GOT3 (cell line): ENCODE measurements at regions not wholly inside any gene's neighbourhood (a gene's known extent, or its start where the extent isn't known, plus 50 kb on each side); places are given as distances from the start of the nearest gene placed in this dataset.

ENCODE experiments used
- DNase-seq: peaks from one replicate; lab custom pipeline; 2025; ENCODE audit warnings: mixed read lengths; lab: John Stamatoyannopoulos, UW

DNA sequence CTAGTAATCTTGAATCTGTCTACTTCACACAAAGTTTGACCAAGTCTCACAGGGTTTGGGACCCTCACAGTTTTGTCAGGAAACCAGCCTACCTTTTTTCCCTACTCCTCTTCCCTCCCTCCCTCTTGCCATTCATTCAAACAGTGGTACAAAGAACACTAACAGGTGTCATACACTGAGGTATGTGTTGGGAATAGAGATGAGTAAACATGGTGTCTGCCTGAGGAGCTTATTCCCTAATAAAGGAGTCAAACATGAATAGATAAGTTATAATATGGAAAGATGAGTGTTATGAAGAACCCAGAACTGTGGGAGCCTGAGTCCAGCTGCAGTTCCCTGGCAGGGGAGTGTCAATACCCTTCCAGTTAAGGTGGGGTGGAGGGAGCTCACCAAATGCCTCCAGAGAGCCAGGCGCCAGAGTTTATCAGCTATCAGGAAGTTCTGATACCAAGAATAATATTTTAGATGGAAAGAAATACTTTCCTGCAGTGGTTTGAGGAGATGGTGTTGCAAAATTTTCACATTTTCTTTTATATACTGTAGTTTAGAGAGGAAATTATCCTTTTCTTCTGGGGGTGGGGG lies 183.4 kb upstream of the NR3C1 start:
- no peak for DNase-seq

DNA sequence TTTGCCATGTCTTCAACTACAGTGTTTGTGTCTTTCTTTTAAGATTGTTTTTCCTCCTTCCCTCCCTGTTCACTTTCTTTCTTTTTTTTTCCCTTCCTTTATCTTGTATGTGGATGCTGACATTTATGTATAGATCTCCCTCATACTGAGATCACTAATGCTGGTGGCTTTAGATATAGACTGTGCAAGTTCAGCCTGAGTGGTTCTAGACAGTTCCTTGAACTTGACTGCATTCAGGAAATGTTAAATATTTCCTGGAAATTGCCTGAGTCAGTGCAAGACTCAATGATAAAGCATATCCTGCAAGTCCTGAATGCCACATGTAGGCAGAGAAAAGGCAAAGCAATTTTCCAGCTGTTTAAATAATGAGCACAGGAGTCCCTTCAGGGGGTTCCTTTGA lies 182.5 kb upstream of the NR3C1 start:
- DNase-seq, result no peak

DNA sequence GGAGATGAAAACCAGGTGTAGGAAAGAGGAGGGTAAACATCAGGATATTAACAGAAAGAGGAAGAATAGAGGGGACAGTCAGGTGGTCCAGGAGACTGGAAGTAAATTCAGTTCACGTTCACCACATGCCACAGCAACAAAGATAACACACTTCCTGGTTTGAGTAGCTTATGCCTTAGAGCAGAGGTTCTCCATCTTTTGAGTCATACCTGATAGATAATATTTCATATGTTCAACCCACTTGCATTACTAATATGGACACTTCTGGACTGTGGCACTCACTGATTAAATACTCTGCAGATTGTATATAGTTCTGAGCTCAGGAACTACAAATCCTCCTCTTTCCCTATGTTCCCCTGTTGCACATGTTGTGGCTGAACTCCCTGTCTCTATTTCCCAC lies 179.9 kb upstream of the NR3C1 start:
- no peak for DNase-seq

DNA sequence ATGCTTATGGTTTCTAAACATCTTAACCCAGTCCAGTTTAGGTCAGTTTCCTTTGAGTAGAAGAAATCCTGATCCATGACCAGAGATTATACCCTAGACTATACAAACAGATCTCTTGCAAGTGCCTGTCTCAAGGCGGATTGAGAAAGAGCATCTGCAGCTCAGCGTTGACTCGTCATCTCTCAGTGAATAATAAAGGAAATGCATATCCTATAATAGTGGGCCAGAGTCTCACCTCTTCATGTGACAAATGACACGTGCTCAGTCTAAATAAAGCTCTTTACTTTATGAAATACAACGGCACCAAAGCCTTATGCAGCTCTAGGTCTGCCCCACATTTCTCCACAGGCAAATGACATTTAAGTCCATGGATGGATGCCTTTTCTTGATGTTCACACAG lies 179.4 kb upstream of the NR3C1 start:
- no peak for DNase-seq

DNA sequence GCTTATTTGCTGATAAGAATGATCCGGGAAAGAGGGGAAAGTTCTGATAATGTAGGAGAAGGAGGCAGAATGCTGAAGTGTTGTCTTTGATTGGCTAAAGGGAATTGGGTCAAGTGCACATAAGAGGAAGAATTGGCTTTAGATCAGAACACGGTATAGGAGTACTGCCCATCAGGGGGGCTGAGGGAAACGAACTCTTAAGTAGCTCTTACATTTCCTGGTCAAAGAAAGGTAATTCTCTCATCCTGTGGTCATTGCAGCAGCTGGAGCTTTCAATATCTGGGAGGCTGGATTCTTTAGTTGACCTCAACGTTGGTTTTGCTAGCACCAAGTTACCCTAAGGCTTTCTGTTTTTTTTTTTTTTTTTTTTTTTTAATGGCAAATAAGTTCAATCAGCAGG lies 178.7 kb upstream of the NR3C1 start:
- DNase-seq, result no peak

DNA sequence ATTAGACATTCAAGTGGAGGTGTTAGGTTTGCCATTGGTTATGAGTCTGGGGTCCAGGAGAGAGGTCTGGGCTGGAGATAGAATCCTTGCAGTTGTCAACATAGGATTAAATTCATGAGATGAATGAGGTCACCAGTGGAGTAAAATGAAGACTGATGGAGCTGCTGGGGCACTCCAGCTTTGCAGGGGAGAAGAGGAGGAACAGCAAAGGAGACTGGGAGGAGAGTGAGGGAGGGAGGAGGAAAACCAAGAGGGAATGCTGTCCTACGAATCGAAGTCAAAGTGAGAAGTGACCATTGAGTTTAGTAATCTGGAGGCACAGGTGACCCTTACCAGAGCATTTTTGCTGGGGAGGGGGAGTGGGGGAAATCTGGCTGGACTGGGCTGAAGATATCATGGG lies 178.2 kb upstream of the NR3C1 start:
- DNase-seq, result no peak

DNA sequence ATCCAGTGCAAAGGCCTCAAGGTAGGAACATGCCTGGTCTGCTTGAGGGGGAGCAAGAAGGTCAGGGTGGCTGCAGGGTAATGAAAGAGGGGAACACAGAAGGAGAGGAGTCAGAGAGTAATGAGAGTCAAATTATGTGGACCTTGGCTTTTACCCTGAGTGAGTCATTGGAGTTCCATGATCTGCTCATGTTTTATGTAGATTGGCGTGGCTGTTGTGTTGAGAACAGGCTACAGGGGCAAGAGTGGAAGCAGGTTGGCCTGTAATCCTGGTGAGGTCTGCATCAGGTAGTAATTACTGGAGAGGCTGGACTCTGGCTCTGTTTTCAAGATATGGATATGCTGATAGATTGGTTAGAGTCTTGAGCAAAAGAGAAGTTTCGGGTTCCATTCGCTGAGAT lies 177.7 kb upstream of the NR3C1 start:
- no peak for DNase-seq

DNA sequence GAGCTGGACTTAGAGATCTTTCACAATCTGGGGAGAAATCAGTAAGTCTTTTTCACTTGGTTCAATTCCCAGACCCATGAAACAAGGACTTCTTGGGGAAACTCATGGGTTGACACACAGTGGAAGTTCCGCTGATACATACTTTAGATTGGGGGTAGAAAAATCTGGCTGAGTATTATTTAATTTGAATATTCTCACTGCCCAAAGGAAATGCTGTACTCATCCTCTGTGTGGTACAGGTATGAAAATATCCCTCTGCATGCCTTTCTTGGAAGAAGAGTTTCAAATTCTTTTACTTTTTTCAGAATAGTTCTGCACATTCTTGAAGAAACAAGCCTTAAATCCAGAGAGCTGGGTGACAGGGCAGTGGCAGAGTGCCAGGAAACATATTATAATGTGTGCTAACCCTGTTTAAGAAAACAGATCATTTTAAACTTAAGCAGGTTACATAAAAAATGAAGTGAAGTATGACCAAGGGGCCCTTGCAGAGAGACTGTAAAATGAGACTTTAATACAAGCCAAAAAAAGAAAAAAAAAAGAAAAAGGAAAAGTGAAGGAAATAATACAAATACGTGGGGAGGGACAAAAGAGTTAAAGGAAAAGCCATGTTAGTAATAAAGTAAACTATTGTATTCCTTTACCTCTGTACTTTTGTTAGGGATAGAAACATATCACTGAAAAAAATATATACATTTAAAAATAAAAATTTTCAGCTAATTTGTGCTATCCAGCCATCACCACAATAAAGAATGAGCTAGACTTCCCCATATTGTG lies 173.4 kb upstream of the NR3C1 start:
- DNase-seq, result no peak

DNA sequence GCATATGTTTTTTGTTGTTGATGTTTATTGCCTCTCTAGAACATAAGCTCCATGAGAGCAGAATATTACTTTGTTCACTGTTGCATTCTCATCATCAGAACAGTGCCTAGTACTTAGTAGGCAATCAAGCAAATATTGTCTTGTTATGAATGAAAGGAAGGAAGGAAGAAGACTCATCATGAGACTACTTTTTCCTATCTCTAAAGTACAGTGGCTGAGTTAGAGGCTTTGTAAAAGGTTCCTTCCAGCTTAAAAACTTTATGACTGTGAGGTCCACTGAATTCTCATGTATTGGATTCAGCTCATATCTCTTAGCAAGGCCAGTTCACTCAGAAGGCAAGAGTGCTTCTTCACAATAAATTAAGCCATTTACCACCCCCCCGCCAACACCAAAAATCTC lies 171.8 kb upstream of the NR3C1 start:
- no peak for DNase-seq

DNA sequence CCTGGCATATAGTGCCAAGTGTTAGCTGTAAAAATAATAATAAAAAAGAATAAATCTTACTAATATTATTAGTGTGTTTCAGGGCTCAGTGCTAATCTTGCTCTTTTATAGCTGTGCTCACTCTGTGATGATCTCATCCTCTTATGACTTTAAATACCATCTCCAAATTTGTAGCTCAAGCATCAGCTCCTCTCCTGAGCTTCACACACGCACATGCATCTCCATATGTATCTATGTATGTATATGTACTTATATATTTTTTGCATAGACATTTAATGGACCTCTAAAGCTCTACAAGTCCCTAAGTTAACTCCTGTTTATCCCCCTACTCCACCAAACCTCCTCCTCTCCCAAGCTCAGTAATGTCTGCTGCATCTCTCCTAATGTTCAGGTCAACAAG lies 170.8 kb upstream of the NR3C1 start:
- DNase-seq, result no peak

DNA sequence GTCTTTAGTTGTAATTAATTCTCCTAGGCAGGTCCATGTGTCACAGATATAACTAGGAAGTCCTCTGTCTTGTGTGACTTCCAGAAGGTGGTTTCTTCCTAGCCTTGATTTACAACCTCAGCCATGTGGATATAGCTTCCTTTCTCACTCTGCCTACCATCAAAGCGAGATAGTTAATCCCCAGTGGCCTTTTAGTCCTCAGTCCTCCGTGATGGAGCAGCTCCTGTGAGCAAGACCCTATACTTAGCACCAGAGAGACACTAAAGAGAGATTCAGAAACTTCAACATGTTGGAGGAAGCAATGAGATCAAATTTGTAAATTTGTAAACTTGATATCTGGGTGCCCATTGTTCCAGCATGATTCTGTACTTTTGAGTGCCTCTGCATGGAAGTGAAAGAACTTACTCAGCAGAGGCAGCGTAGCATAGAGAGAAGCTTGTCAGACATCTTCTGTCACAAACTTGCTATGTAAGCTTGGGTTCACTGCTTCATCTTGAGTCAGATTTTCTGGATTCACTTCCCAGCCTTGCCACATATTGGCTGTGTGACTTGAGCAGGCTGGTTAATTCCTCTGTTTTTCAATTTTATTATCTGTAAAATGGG lies 170.2 kb upstream of the NR3C1 start:
- DNase-seq, result no peak

DNA sequence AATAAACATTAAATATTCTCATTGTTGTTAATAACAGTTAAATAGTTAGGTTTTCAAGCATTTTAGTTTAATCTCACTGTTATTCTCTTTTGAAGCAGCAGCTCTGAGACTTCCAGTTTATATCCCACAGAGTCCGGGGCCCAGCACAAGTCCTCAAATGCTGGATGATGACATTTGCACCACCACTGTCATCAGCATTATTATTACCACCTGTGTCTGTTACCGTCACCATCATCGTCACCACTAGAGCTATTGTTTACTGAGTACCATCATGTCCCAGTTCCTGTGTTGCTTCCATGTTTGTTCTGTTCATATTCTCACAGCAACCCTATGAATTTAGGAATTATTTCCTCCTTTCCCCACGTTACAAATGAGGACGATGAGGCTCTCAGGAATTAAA lies 169.2 kb upstream of the NR3C1 start:
- DNase-seq, result no peak

DNA sequence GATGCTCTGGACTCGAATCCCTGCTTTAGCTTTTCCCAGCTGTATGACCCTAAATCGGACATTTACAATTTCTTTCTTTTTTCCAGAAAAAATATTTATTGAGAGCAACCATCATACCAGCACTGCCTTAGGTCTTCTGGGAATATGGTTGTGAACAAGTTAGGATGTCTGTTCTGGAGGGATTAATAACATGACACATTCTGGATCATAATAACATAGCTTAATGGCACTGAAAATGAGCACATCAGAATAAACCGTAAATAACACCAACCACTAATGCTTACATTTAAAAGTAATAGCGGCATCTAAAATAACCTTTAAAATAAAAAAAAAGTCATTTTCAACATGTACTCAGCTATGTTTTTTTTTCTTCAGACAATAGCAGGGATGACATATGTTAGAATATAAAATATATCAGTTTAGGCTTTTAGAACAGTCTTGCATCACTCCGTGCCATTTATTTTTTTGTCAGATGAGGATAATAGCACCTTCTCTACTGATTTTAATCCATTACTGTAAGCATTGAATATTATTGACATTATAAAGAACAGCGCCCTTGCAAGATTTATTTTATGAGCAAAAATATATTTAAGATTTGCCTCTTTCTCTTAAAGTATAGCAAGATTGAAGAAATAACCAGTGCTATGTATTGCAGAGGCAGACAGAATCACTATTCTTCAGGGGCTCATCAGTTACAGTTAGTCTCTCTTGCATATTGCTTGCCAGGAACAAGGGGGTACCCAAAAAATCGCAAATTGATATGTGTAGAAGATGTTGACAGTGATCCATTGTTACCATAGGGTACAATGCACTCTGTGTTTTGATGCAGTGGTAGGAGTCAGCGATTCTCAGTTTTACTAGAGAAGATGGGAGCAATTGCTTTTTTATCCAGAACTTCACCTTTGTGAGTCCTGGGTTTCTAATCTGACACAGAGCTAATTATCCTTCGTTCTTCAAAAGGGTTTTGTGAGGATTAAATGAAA lies 168.4 kb upstream of the NR3C1 start:
- no peak for DNase-seq

DNA sequence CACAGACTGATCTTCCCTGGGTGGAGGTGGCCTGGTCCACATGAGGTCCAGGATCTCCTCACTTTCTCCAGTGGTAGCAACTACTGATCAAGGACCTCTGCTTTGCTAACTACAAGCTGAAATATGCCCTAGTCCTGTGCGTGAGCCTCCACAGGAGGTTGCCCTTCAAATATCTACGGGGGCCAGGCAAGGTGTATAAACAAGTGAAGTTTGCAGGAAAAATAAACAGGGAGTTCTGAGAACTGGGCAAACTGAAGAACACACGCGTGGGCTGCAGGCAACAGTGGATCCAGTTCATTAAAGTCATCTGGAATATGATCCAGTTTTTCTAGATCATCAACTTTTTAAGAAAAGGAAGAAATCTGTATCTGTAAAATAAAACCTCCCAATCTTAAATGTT lies 167.5 kb upstream of the NR3C1 start:
- DNase-seq, result no peak

DNA sequence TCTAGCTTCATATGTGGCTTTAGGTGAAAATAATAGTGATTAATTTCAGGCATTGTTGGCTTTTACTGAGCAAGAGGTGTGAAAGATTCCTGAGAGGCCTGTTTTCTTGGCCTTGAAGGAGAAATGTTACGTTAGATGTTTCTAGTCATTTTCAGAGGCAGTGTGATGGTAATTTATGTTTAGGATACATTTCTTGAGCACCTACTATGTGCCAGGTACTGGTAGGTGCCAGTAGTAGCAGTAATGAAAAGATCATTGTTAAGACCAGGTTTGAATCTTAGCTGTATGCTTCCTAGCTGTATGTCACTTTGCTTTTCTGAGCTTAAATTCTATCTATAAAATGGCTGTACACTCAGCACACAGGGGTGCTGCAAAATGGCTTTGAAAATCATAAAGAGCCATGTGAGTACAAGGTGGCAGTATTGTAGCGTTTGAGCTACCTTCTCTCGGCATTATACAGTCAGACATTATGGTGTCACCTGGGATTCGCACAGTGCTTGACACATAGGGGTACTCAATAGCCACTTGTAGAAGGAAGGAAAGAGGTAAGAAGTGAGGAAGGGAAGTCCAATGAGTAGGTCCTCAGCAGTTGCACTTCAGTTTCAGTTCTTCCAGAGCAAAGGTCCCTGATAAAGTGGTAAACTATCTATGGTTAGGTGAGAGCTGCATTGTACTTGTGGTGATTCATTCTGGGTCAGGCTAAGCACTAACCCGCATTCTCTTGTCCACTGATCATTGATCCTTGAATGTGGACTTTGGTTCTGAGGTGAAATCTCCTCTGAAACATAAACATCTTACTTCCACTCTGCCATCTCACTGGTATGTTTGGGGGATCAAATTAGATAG lies 166.5 kb upstream of the NR3C1 start:
- no peak for DNase-seq

DNA sequence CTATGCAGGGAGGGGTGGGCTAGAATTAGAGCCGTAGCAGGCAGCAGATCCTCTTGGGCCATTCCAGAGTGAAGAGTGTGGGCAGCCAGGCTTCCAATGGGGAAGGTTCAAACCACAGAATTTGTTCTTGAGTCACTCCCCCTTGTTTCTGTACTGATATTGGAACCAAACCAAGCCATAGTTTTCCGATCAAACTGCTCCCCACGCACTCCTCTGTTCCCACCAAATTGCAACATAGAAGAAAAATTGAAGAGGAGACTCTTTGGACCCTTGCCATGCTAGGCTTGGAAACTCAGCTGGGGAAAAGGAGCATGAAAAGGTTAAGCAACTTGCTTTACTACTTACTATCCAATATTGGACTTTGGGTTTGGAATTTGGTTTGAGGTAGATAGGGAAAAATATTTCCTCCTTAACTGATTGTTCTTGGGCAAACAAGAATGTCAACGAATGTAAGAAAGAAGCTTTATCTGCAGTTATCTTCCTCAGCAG lies 165.8 kb upstream of the NR3C1 start:
- no peak for DNase-seq

DNA sequence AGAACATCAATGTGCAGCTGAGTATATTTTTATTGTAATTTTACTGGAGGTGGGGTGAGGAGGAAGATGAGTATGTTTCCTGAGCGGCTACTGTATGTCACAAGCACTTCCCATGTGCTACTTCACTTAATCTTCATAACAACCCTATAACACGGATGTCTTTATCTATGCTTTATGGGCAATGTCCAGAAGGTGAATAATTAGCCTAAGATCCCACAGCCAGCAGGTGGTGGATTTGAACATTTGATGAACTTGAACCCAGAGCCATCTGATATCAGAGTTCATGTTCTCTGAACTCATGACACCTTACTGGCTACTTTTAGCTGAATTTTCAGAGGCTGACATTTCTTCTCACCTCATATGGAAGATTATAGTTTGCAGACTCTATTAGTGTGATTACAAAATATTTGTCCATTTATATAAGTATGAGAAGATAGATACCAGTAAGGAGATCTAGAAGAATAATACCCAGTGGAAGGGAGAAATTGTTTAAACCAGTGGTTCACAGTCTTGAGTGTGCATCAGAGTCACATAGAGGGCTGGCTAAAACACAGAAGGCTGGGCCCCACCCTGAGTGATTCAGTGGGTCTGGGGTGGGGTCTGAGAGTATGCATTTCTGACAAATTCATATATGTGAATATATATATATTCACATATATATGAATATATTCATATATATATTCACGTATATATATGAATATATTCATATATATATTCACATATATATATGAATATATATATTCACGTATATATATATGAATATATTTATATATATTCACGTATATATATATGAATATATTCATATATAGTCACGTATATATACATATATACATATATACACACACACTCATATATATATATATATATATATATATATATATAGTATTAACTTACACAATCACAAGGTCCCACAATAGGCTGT lies 164.4 kb upstream of the NR3C1 start:
- DNase-seq, result no peak

DNA sequence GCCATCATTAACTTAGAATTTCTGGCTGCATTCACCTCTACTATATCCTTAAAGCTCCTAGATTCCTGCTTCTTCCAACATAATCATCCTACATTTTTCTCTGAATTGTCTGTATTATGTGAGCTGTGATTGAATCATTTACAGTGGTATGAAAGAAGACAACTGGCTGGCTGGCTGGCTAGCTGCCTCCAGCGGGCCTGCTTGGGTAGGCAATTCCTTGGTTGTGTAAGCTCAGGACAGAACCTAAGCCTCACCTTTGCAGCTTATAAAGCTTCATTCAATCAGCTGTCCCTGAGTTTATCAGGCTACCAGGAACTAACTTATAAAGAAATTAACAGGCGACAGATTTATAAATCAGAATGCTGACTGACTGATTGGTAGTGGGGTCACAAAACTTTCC lies 162.7 kb upstream of the NR3C1 start:
- no peak for DNase-seq

DNA sequence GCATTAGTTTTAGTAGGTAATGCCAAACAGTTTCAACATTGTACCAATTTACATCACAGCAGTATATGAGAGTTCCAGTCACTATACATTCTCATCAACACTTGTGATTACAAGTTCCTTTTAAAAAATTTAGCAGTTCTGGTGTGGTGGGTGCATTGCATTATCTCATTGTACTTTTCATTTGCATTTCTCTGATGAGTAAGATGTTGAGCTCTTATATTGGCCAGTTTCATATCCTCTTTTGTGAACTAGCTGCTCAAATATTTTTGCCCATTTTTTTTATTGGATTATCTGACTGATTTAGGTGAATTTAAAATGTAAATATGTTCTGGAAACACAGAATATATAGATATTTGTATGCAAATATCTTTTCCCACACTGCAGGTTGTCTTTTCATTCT lies 160.9 kb upstream of the NR3C1 start:
- DNase-seq, result no peak

DNA sequence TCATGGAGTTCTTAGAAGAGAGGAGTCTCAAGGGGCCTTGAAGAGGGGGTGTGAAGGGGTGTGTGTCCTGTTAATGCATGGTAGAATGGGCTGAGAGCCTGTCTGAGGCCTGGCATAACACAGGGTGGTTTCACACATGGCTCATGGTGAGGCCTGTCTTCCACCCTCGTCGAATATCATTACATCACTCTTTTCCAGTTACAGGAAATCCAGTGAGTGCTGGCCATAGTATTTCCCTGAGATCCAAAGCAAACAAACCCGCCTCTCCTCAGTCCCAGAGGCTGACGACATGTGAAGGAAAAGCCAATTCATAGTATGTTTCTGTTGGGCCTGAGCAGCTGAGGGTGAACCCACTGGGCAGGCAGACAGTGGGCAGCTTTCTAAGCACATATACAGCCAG lies 159.4 kb upstream of the NR3C1 start:
- DNase-seq, result no peak
